CD4-positive, alpha-beta T cell treated with Interleukin-15 for 4 hours (primary cell): ENCODE measurements at regions not wholly inside any gene's neighbourhood (a gene's known extent, or its start where the extent isn't known, plus 50 kb on each side); places are given as distances from the start of the nearest gene placed in this dataset.

Source experiments
- DNase-seq: peaks from one replicate; pipeline ENCODE4 v3.0.0-alpha.2; 2020; ENCODE audit warnings: low spot score

- no peak for DNase-seq
Measured at GRCh38 chr20:11833825-11834224, 83.9 kb upstream of the BTBD3 start.

- DNase-seq, result no peak
Measured at GRCh38 chr20:11838076-11838636, 79.5 kb upstream of the BTBD3 start.

GRCh38 chr20:11841972-11842461, 75.7 kb upstream of the BTBD3 start:
- no peak for DNase-seq

GRCh38 chr20:11843289-11843688, 74.4 kb upstream of the BTBD3 start:
- no peak for DNase-seq

- no peak for DNase-seq
Measured at GRCh38 chr20:11844691-11845090, 73.0 kb upstream of the BTBD3 start.

- no peak for DNase-seq
Measured at GRCh38 chr20:11845340-11845739, 72.4 kb upstream of the BTBD3 start.

GRCh38 chr20:11846131-11846530, 71.6 kb upstream of the BTBD3 start:
- no peak for DNase-seq

- DNase-seq, result no peak
Measured at GRCh38 chr20:11847827-11848226, 69.9 kb upstream of the BTBD3 start.

- no peak for DNase-seq
Measured at GRCh38 chr20:11849270-11849915, 68.3 kb upstream of the BTBD3 start.

GRCh38 chr20:11849976-11850670, 67.6 kb upstream of the BTBD3 start:
- no peak for DNase-seq

GRCh38 chr20:11850901-11851300, 66.8 kb upstream of the BTBD3 start:
- DNase-seq, result no peak

GRCh38 chr20:11851646-11852045, 66.0 kb upstream of the BTBD3 start:
- no peak for DNase-seq

- DNase-seq, result no peak
Measured at GRCh38 chr20:11852189-11852588, 65.5 kb upstream of the BTBD3 start.

- no peak for DNase-seq
Measured at GRCh38 chr20:11852811-11853210, 64.9 kb upstream of the BTBD3 start.

GRCh38 chr20:11853359-11853758, 64.3 kb upstream of the BTBD3 start:
- DNase-seq, result no peak

- DNase-seq, result no peak
Measured at GRCh38 chr20:11861479-11861878, 56.2 kb upstream of the BTBD3 start.

- no peak for DNase-seq
Measured at GRCh38 chr20:11867291-11867919, 50.3 kb upstream of the BTBD3 start.
